ENCODE measurements at regions not wholly inside any gene's neighbourhood (a gene's known extent, or its start where the extent isn't known, plus 50 kb on each side); places are given as distances from the start of the nearest gene placed in this dataset.

- Histone ChIP-seq H3K79me1 (ENCODE audit: insufficient read depth, low read depth, low read length, poor library complexity, severe bottlenecking) (no peaks in the 10 kb centered on the region), H2BK120ac (ENCODE audit: low read depth, low read length, poor library complexity, severe bottlenecking) (no peak overlapping the region), H3K4ac (ENCODE audit: low read depth, low read length) (no peak overlapping the region), H3K9ac (ENCODE audit: extremely low read depth, insufficient read length, low read length) (no peak overlapping the region), H3K9me3 (ENCODE audit: control insufficient read depth, low read depth, low read length) (no peaks in the 10 kb centered on the region), H3K4me1 (ENCODE audit: insufficient read depth, low read length) (no peaks in the 10 kb centered on the region), H2AK5ac (ENCODE audit: insufficient read length, low read length) (no peak overlapping the region), H3K23ac (ENCODE audit: insufficient read length, low read depth, low read length) (no peak overlapping the region), H2BK15ac (ENCODE audit: low read depth, low read length) (no peak overlapping the region), H2BK5ac (ENCODE audit: insufficient read length, low read length) (no peak overlapping the region), H3K23me2 (ENCODE audit: insufficient read length, low read depth, low read length, poor library complexity, severe bottlenecking) (no peaks in the 10 kb centered on the region), H4K8ac (replicated peaks; ENCODE audit: insufficient read length, low read depth, low read length) (no peak overlapping the region), H3K27ac (ENCODE audit: insufficient read length, low read depth, low read length) (no peak overlapping the region), H4K5ac (ENCODE audit: insufficient read length, low read depth, low read length) (no peak overlapping the region), H3K14ac (ENCODE audit: insufficient read depth, low read length) (no peak overlapping the region), H4K20me1 (ENCODE audit: control insufficient read depth, insufficient read depth, insufficient read length) (no peaks in the 10 kb centered on the region), H3K18ac (ENCODE audit: insufficient read length, low read depth, low read length) (no peak overlapping the region), H3K27me3 (ENCODE audit: insufficient read depth, low read length) (no peaks in the 10 kb centered on the region), H4K91ac (ENCODE audit: insufficient read length, low read depth, low read length) (no peak overlapping the region), H3K56ac (ENCODE audit: insufficient read length, low read depth, low read length) (no peak overlapping the region), H2BK12ac (ENCODE audit: insufficient read length, low read depth, low read length) (no peak overlapping the region), H2AFZ (ENCODE audit: low read length) (no peak overlapping the region), H3T11ph (ENCODE audit: low read length) (no peak overlapping the region), H3K79me2 (ENCODE audit: insufficient read depth, low read length) (no peaks in the 10 kb centered on the region), H2BK20ac (ENCODE audit: low read depth, low read length, poor library complexity, severe bottlenecking) (no peak overlapping the region), H3K4me2 (ENCODE audit: insufficient read depth, insufficient read length, low read length) (no peak overlapping the region)
- TF ChIP-seq CTCF (conservative IDR thresholded peaks at IDR 0.05): no peak
- no peaks in the 10 kb centered on the region for H3K9me3 Mint-ChIP-seq
- WGBS (ENCODE audit: extremely low coverage, insufficient read length, low lambda C conversion rate): no CpG with 5 or more reads among the region's 1 CpG
- DNase-seq: no peak
- H3K27me3 Mint-ChIP-seq (ENCODE audit: low read depth): no peaks in the 10 kb centered on the region
- H3K36me3 Mint-ChIP-seq (ENCODE audit: insufficient read depth in 1 of 3, low read depth in 3 of 3): no peaks in the 10 kb centered on the region
- H3K4me1 Mint-ChIP-seq: peaks cover 0 to 3% of the 10 kb centered on the region in 2 experiments; a peak in 1 of 4 replicates
- H3K4me3 Mint-ChIP-seq: no peak overlapping the region
- H3K27ac Mint-ChIP-seq: no peak overlapping the region
These were observed 833.3 kb upstream of the PRMT6 start for GRCh38 chr1:106223213-106223612.

Data from H9 (cell line).